BLaER1 (cell line): ENCODE measurements at regions not wholly inside any gene's neighbourhood (a gene's known extent, or its start where the extent isn't known, plus 50 kb on each side); places are given as distances from the start of the nearest gene placed in this dataset.

ENCODE experiments used
- H3K27ac ChIP-seq: shearing (Covaris generic); formaldehyde crosslinking; 2 replicates; pipeline ENCODE4 v1.8.1; 2022
- H3K27me3 ChIP-seq: shearing (Covaris generic); formaldehyde crosslinking; 2 replicates; pipeline ENCODE4 v1.8.1; 2022
- H3K36me3 ChIP-seq: shearing (Covaris generic); formaldehyde crosslinking; 2 replicates; pipeline ENCODE4 v1.8.1; 2022
- H3K4me1 ChIP-seq: shearing (Covaris generic); formaldehyde crosslinking; 2 replicates; pipeline ENCODE4 v1.8.1; 2022
- H3K4me2 ChIP-seq: shearing (Covaris generic); formaldehyde crosslinking; 2 replicates; pipeline ENCODE4 v1.8.1; 2022
- H3K4me3 ChIP-seq: shearing (Covaris generic); formaldehyde crosslinking; 2 replicates; pipeline ENCODE4 v1.8.1; 2022
- H3K9ac ChIP-seq: shearing (Covaris generic); formaldehyde crosslinking; 2 replicates; pipeline ENCODE4 v1.8.1; 2022
- H3K9me3 ChIP-seq: shearing (Covaris generic); formaldehyde crosslinking; 2 replicates; pipeline ENCODE4 v1.8.1; 2022
- H4K20me1 ChIP-seq: shearing (Covaris generic); formaldehyde crosslinking; 2 replicates; pipeline ENCODE4 v1.8.1; 2022
- Cebpa-rat ChIP-seq: shearing (Covaris generic); IDR thresholded peaks from 2 replicates; pipeline ENCODE4 v1.8.1; 2022

DNA sequence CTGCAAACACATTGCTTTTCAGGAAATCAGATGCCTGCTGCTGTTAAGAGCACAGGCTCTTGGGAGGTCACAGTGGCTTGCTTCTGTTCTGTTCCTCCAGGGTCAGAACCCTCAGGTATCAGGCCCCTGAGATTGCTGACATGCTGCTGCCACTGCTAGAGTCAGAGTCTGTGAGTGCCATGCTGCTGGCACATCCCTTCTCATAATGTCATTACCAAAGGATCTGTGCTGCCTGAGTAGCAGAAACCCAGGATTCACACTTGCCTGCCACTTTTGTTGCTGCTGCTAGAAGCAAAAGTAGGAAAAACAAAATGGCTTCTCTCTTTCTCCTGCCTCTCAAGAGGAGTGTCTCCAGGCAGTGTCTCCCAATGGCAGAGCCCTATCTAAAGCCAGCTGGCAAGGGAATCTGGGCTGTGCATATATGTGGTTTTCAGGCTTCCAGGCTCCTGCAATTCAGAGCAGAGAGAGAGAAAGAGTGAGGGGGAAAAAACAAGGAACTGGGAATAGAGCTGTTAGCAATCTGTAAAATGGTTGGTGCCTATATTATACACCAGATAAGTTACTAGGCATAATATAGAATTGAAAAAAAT, 180.3 kb downstream of the MYCN start:
- no peak for TF ChIP-seq Cebpa-rat
- Histone ChIP-seq H3K27ac (no peak overlapping the region), H3K4me1 (peaks cover 7% of the 10 kb centered on the region; the same call in 1 of the 2 replicates), H3K4me2 (no peak overlapping the region), H3K4me3 (no peak overlapping the region), H3K27me3 (no peaks in the 10 kb centered on the region), H3K9ac (no peak overlapping the region), H3K9me3 (peaks cover 4% of the 10 kb centered on the region; the same call in 1 of the 2 replicates), H3K36me3 (no peaks in the 10 kb centered on the region), H4K20me1 (no peaks in the 10 kb centered on the region)

DNA sequence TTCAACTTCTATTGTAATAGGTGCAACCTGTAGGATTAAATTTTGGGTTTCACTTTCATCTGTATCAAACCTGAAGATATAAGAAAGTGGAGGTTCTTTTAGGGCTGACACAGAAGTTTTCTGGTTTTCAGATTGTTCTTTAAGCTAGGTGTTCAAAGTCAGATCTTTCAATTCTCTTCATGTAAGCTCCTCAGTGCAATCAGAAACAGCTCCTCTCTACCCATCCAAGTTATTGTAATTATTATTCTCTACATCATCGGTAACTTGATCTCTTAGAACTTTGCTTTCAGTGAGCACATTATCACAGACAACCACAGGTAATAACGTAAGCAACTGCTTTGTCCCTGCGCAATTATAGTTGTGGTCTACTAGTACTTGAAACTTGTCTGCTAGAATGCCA, 179.4 kb downstream of the MYCN start:
- Histone ChIP-seq H4K20me1 (no peaks in the 10 kb centered on the region), H3K36me3 (no peaks in the 10 kb centered on the region), H3K27me3 (no peaks in the 10 kb centered on the region), H3K9me3 (peaks cover 4% of the 10 kb centered on the region; the same call in 1 of the 2 replicates), H3K4me1 (peaks cover 7% of the 10 kb centered on the region; the same call in 1 of the 2 replicates), H3K4me3 (no peak overlapping the region), H3K4me2 (no peak overlapping the region), H3K9ac (no peak overlapping the region), H3K27ac (no peak overlapping the region)
- no peak for TF ChIP-seq Cebpa-rat

DNA sequence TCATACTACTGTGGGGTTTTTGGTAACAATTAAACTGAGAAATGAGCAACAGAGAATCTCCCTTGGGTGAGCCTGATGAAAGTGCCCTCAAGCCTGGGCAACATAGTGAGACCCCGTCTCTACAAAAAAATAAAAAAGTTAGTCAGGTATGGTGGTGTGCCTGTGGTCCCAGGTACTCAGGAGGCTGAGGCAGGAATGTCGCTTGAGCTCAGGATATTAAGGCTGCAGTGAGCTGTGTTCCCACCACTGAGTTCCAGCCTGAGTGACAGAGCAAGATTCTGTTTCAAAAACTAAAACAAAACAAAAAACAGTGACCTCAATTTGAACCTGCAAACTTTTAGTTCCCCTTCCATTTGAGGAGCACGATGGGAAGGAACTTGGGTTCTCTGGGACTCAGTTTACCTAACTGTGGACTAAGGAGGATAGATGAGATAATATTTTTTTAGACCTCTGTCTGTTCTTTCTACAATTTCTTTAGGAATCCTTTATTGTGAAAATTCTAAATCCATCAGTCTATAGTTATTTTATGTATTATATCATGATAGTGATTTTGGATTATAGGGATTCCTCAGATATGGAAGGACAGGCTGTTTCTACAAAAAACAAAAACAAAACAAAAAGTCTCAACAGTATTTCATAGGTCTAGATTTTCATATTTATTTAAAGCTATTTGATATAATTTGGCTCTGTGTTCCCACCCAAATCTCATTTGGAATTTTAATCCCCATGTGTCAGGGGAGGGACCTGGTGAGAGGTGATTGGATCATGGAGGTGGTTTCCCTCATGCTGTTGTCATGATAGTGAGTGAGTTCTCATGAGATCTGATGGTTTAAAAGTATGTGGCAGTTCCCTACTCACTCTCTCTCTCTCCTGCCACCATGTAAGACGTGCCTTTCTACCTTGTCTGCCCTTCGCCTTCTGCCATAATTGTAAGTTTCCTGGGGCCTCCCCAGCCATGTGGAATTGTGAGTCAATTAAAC, 178.6 kb downstream of the MYCN start:
- Histone ChIP-seq H3K4me1 (peaks cover 7% of the 10 kb centered on the region; the same call in 1 of the 2 replicates), H3K4me2 (no peak overlapping the region), H4K20me1 (no peaks in the 10 kb centered on the region), H3K9me3 (peaks cover 4% of the 10 kb centered on the region; the same call in 1 of the 2 replicates), H3K9ac (no peak overlapping the region), H3K36me3 (no peaks in the 10 kb centered on the region), H3K4me3 (no peak overlapping the region), H3K27me3 (no peaks in the 10 kb centered on the region), H3K27ac (no peak overlapping the region)
- TF ChIP-seq Cebpa-rat = no peak

- no peak overlapping the region for H3K4me2 ChIP-seq
Observed at GRCh38 chr2:16117791-16118610, 177.7 kb downstream of the MYCN start.

DNA sequence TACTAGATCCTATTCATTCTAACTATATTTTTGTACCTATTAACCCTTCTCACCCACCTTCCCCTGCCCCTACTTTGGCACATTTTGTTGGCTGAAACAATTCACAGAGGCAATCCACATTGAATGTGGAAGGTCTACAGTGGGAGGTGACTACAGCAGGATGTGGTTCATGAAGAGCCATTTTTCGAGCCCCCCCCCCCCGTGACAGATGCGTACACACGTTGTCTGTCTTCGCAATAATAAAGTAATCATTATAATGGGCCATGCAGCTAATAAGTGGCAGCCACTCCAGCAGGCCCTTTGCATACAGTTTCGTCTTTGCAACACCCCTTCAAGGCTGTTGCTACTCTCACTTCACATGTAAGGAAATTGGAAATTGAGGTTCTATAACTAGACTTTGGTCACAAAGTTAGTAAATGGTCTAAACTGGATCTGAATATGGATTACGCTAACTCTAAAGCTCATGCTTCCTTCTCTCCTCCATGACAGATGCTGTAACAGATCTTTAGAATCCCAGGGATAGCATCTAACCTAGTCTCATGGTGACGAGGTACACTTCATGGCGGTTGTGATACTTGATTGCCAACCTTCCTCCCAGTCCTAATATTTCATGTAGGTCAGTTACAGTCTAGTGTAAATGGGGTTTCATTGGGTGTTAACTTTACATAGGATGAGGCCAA, 176.8 kb downstream of the MYCN start:
- H4K20me1 ChIP-seq = no peaks in the 10 kb centered on the region
- H3K9me3 ChIP-seq = peaks cover 4% of the 10 kb centered on the region; the same call in 1 of the 2 replicates
- no peak overlapping the region for H3K27ac ChIP-seq
- TF ChIP-seq Cebpa-rat = no peak
- peaks cover 9% of the 10 kb centered on the region for H3K4me1 ChIP-seq
- no peak overlapping the region for H3K4me2 ChIP-seq
- H3K36me3 ChIP-seq = no peaks in the 10 kb centered on the region
- H3K4me3 ChIP-seq = no peak overlapping the region
- H3K27me3 ChIP-seq = no peaks in the 10 kb centered on the region
- H3K9ac ChIP-seq = no peak overlapping the region

More at GRCh38 chr2:16117791-16118610, 177.7 kb downstream of the MYCN start:
- no peak overlapping the region for H3K4me3 ChIP-seq
- no peak for TF ChIP-seq Cebpa-rat
- peaks cover 4% of the 10 kb centered on the region; the same call in 1 of the 2 replicates for H3K9me3 ChIP-seq
- peaks cover under 1% of the 10 kb centered on the region; the same call in 1 of the 2 replicates for H3K4me1 ChIP-seq
- no peak overlapping the region for H3K9ac ChIP-seq
- no peaks in the 10 kb centered on the region for H4K20me1 ChIP-seq
- H3K27ac ChIP-seq = no peak overlapping the region
- H3K27me3 ChIP-seq = no peaks in the 10 kb centered on the region
- H3K36me3 ChIP-seq = no peaks in the 10 kb centered on the region

DNA sequence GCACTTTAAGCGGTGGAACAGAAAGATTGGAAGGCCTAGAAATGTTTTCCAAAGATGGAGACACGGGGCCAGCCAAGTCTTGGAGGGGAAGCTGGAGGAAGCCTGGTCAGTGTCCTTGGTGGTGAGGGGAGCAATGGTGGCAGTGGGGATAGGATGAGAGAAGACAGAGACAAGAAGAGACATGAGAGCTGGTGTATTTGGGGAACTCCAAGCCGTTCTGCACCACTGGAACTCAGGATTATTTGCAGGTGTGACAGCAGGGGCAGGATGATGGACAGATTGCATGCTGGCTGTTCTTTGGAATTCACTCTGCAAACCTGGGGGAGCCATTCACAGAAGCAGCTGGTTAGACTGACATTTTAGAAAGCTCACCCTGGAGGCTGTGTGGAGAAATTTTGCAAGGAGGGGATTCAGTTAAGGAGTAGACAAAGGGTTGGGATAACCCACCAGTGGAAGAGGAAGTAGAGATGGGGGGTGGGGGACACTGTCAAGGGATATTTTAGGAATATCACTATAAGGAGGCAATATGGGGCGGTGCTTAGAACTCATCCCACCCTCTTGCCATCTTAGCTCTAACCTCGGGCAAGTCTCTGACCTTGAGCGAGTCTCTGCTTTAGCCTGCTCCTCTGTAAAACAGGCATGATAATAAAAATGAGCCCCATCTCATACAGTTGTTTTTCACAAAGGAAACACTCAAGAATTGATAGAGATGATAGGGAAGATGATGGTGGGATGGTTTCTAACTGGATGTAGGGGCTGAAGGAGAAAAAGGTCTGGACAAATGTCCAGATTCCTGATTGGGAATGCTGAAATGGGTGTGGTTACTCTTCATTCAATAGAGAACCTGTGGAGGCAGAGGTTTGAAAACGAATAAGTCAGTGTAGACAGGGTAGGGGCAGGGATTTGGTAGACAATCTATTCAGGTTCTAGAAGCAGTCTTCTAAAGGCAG, 175.8 kb downstream of the MYCN start:
- no peaks in the 10 kb centered on the region for H3K36me3 ChIP-seq
- peaks cover 19% of the 10 kb centered on the region for H3K4me1 ChIP-seq
- no peak overlapping the region for H3K4me3 ChIP-seq
- H3K4me2 ChIP-seq = no peak overlapping the region
- H3K9ac ChIP-seq = no peak overlapping the region
- TF ChIP-seq Cebpa-rat = no peak
- H3K9me3 ChIP-seq = 0 out of 2 replicates have a peak, but pooled peaks cover under 1% of the 10 kb centered on the region
- H4K20me1 ChIP-seq = no peaks in the 10 kb centered on the region
- H3K27me3 ChIP-seq = no peaks in the 10 kb centered on the region
- no peak overlapping the region for H3K27ac ChIP-seq

DNA sequence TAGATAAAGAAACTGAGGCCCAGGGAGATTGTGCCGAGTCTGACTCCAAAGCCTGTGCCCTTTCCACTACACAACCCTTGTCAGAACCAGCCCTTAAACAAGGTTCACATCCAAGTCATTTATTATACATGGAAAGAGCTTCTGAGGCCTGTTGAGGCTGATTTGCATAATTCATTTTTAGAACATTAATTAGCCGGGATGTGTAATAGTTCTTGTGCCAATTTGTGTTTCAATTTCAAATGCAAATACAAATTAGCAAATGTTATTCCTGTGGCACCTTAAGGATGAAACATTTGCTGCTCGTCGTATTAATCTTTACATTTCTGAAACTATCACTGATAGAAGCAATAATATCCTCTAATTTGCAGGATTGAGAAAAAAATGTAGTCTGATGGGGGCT, 174.9 kb downstream of the MYCN start:
- Histone ChIP-seq H3K4me3 (no peak overlapping the region), H3K27me3 (no peaks in the 10 kb centered on the region), H3K9me3 (no peaks in the 10 kb centered on the region), H3K27ac (no peak overlapping the region), H4K20me1 (no peaks in the 10 kb centered on the region), H3K4me2 (no peak overlapping the region), H3K9ac (no peak overlapping the region), H3K36me3 (no peaks in the 10 kb centered on the region), H3K4me1 (peaks cover 27% of the 10 kb centered on the region)
- TF ChIP-seq Cebpa-rat = no peak

- H3K4me3 ChIP-seq = no peak overlapping the region
- H3K4me2 ChIP-seq = no peak overlapping the region
- H3K36me3 ChIP-seq = no peaks in the 10 kb centered on the region
- no peaks in the 10 kb centered on the region for H3K27me3 ChIP-seq
- peaks cover 32% of the 10 kb centered on the region for H3K4me1 ChIP-seq
- no peak overlapping the region for H3K9ac ChIP-seq
- H4K20me1 ChIP-seq = no peaks in the 10 kb centered on the region
- no peaks in the 10 kb centered on the region for H3K9me3 ChIP-seq
- H3K27ac ChIP-seq = no peak overlapping the region
- TF ChIP-seq Cebpa-rat = no peak
Observed at GRCh38 chr2:16114836-16115235, 174.5 kb downstream of the MYCN start.
